Mesothelial cell of epicardium (in vitro differentiated cells): ENCODE measurements at regions not wholly inside any gene's neighbourhood (a gene's known extent, or its start where the extent isn't known, plus 50 kb on each side); places are given as distances from the start of the nearest gene placed in this dataset.

Experiments used
- DNase-seq, 2 experiments: peaks; one replicate each; pipeline ENCODE4 v3.0.0; 2021; ENCODE audit warnings: low spot score in 2 of 2; ENCODE audit not compliant: unreplicated experiment in 2 of 2
- H3K27ac Mint-ChIP-seq: 2 replicates; pipeline ENCODE4 v1.8.0; 2021; ENCODE audit warnings: mixed read lengths
- H3K27me3 Mint-ChIP-seq: 2 replicates; pipeline ENCODE4 v1.8.0; 2021; ENCODE audit warnings: low read depth, mixed read lengths
- H3K36me3 Mint-ChIP-seq: 2 replicates; pipeline ENCODE4 v1.8.0; 2021; ENCODE audit warnings: mixed read lengths
- H3K4me1 Mint-ChIP-seq: 2 replicates; pipeline ENCODE4 v1.8.0; 2021; ENCODE audit warnings: mixed read lengths
- H3K4me3 Mint-ChIP-seq: 2 replicates; pipeline ENCODE4 v1.8.0; 2021; ENCODE audit warnings: mild to moderate bottlenecking, moderate library complexity, mixed read lengths
- H3K9me3 Mint-ChIP-seq: 2 replicates; pipeline ENCODE4 v1.8.0; 2021; ENCODE audit warnings: mixed read lengths
- CTCF ChIP-seq: fragments of 200-600 bp; sonication (generic); IDR thresholded peaks from one replicate; pipeline ENCODE4 v1.5.0; 2021; ENCODE audit warnings: antibody characterized with exemption; ENCODE audit not compliant: unreplicated experiment

- no peaks in the 10 kb centered on the region for H3K36me3 Mint-ChIP-seq
- peaks cover 6% of the 10 kb centered on the region for H3K9me3 Mint-ChIP-seq
- no peak overlapping the region for H3K4me3 Mint-ChIP-seq
- H3K4me1 Mint-ChIP-seq = peaks cover 17% of the 10 kb centered on the region
- no peak for DNase-seq
- TF ChIP-seq CTCF = no peak
- no peaks in the 10 kb centered on the region for H3K27me3 Mint-ChIP-seq
- no peak overlapping the region for H3K27ac Mint-ChIP-seq
These were observed 199.7 kb downstream of the IRS2 start for GRCh38 chr13:109586509-109587346.

GRCh38 chr13:109584844-109585361 lies 201.5 kb downstream of the IRS2 start:
- Mint-ChIP-seq H3K9me3 (peaks cover 10% of the 10 kb centered on the region), H3K36me3 (no peaks in the 10 kb centered on the region), H3K4me3 (no peak overlapping the region), H3K27ac (no peak overlapping the region), H3K4me1 (peaks cover 17% of the 10 kb centered on the region), H3K27me3 (no peaks in the 10 kb centered on the region)
- DNase-seq = no peak
- no peak for TF ChIP-seq CTCF

- TF ChIP-seq CTCF = no peak
- H3K9me3 Mint-ChIP-seq = peaks cover 10% of the 10 kb centered on the region
- no peaks in the 10 kb centered on the region for H3K36me3 Mint-ChIP-seq
- no peaks in the 10 kb centered on the region for H3K4me1 Mint-ChIP-seq
- peaks cover 2% of the 10 kb centered on the region for H3K27me3 Mint-ChIP-seq
- DNase-seq = no peak
- no peak overlapping the region for H3K27ac Mint-ChIP-seq
- no peak overlapping the region for H3K4me3 Mint-ChIP-seq
These were observed 209.1 kb downstream of the IRS2 start for GRCh38 chr13:109577191-109577700.

- no peak for TF ChIP-seq CTCF
- Mint-ChIP-seq H3K4me1 (no peaks in the 10 kb centered on the region), H3K27me3 (peaks cover 2% of the 10 kb centered on the region), H3K36me3 (no peaks in the 10 kb centered on the region), H3K4me3 (no peak overlapping the region), H3K9me3 (peaks cover 6% of the 10 kb centered on the region), H3K27ac (no peak overlapping the region)
- DNase-seq = no peak
These were observed 210.0 kb downstream of the IRS2 start for GRCh38 chr13:109576331-109576813.

GRCh38 chr13:109575821-109576220 lies 210.6 kb downstream of the IRS2 start:
- H3K27me3 Mint-ChIP-seq = peaks cover 2% of the 10 kb centered on the region
- no peak for TF ChIP-seq CTCF
- H3K27ac Mint-ChIP-seq = no peak overlapping the region
- peaks cover under 1% of the 10 kb centered on the region for H3K9me3 Mint-ChIP-seq
- no peak for DNase-seq
- no peaks in the 10 kb centered on the region for H3K4me1 Mint-ChIP-seq
- H3K4me3 Mint-ChIP-seq = no peak overlapping the region
- H3K36me3 Mint-ChIP-seq = no peaks in the 10 kb centered on the region
